Neural cell (in vitro differentiated cells): ENCODE measurements at regions not wholly inside any gene's neighbourhood (a gene's known extent, or its start where the extent isn't known, plus 50 kb on each side); places are given as distances from the start of the nearest gene placed in this dataset.

Experiments
- H2AFZ ChIP-seq: fragments of 200-600, 300-800 bp; sonication (generic), shearing (Covaris generic); 2 replicates; pipeline ENCODE4 v1.6.0; 2014; ENCODE audit warnings: low read depth, mild to moderate bottlenecking, antibody characterized with exemption, low read length, moderate library complexity
- H3F3A ChIP-seq: fragments of 200-600 bp; shearing (Covaris generic); 2 replicates; pipeline ENCODE4 v1.6.1; 2016; ENCODE audit warnings: mild to moderate bottlenecking, moderate library complexity, mixed read lengths, antibody characterized with exemption, low read length; ENCODE audit not compliant: insufficient read depth, poor library complexity, severe bottlenecking
- H3K27ac ChIP-seq: fragments of 200-600, 300-800 bp; sonication (generic), shearing (Covaris generic); 2 replicates; pipeline ENCODE4 v1.5.1; 2014; ENCODE audit warnings: mild to moderate bottlenecking, low read length, moderate library complexity
- H3K27me3 ChIP-seq: fragments of 300-800, 200-600 bp; sonication (generic), shearing (Covaris generic); 2 replicates; pipeline ENCODE4 v1.6.0; 2014; ENCODE audit warnings: mild to moderate bottlenecking, low read depth, low read length, moderate library complexity; ENCODE audit not compliant: insufficient read depth
- H3K36me3 ChIP-seq: fragments of 300-800, 200-600 bp; sonication (generic), shearing (Covaris generic); 2 replicates; pipeline ENCODE4 v1.5.1; 2014; ENCODE audit warnings: mild to moderate bottlenecking, antibody characterized with exemption, low read length, moderate library complexity; ENCODE audit not compliant: insufficient read depth
- H3K4me2 ChIP-seq: fragments of 300-800, 200-600 bp; sonication (generic), shearing (Covaris generic); 2 replicates; pipeline ENCODE4 v1.6.0; 2014; ENCODE audit warnings: mild to moderate bottlenecking, low read length
- H3K4me3 ChIP-seq: fragments of 300-800, 200-600 bp; sonication (generic), shearing (Covaris generic); 2 replicates; pipeline ENCODE4 v1.5.1; 2014; ENCODE audit warnings: mild to moderate bottlenecking, low read length, moderate library complexity
- H3K79me2 ChIP-seq: fragments of 200-600 bp; shearing (Covaris generic); replicated peaks from 2 replicates; pipeline ENCODE4 v1.6.0; 2014; ENCODE audit warnings: mild to moderate bottlenecking, low read length, moderate library complexity; ENCODE audit not compliant: insufficient read depth
- H3K9ac ChIP-seq: fragments of 300-800, 200-600 bp; sonication (generic), shearing (Covaris generic); 2 replicates; pipeline ENCODE4 v1.6.1; 2016; ENCODE audit warnings: mild to moderate bottlenecking, low read length, mixed read lengths
- H3K9me2 ChIP-seq: fragments of 200-600 bp; shearing (Covaris generic); 2 replicates; pipeline ENCODE4 v1.6.1; 2016; ENCODE audit warnings: mild to moderate bottlenecking, low read length, mixed read lengths; ENCODE audit not compliant: insufficient read depth
- H3K9me3 ChIP-seq: fragments of 200-600, 300-800 bp; sonication (generic), shearing (Covaris generic); 2 replicates; pipeline ENCODE4 v1.6.1; 2016; ENCODE audit warnings: mild to moderate bottlenecking, mixed run types, low read length, moderate library complexity, mixed read lengths
- H4K20me1 ChIP-seq: fragments of 200-600 bp; shearing (Covaris generic); 2 replicates; pipeline ENCODE4 v1.6.1; 2016; ENCODE audit warnings: mild to moderate bottlenecking, mixed run types; ENCODE audit not compliant: insufficient read depth
- EP300 ChIP-seq: fragments of 450-650 bp; conservative IDR thresholded peaks from 2 replicates; pipeline ENCODE4 v1.6.1; 2014; ENCODE audit warnings: antibody characterized with exemption, mild to moderate bottlenecking, moderate library complexity; ENCODE audit not compliant: poor library complexity, severe bottlenecking
- EZH2 ChIP-seq: fragments of 200-600, 300-800 bp; shearing (Covaris generic), sonication (generic); IDR thresholded peaks from 2 replicates; pipeline ENCODE4 v1.6.1; 2014; ENCODE audit warnings: antibody characterized with exemption, low read length, borderline replicate concordance, mild to moderate bottlenecking; ENCODE audit not compliant: insufficient read depth, poor library complexity, severe bottlenecking
- MXI1 ChIP-seq: fragments of 450-650 bp; conservative IDR thresholded peaks from 2 replicates; pipeline ENCODE4 v1.6.1; 2014; ENCODE audit warnings: antibody characterized with exemption, mild to moderate bottlenecking; ENCODE audit not compliant: poor library complexity, severe bottlenecking
- POLR2AphosphoS5 ChIP-seq: IDR thresholded peaks from 2 replicates; pipeline ENCODE4 v1.6.1; 2012
- RAD21 ChIP-seq: fragments of 450-650 bp; conservative IDR thresholded peaks from 2 replicates; pipeline ENCODE4 v1.6.1; 2014; ENCODE audit warnings: antibody characterized with exemption, mild to moderate bottlenecking, moderate library complexity
- SMC3 ChIP-seq: fragments of 450-650 bp; conservative IDR thresholded peaks from 2 replicates; pipeline ENCODE4 v1.6.1; 2014; ENCODE audit warnings: antibody characterized with exemption, mild to moderate bottlenecking, moderate library complexity; ENCODE audit not compliant: poor library complexity
- TAF1 ChIP-seq: IDR thresholded peaks from 2 replicates; pipeline ENCODE4 v1.6.1; 2012; ENCODE audit warnings: low read depth
- TF ChIP-seq, protein P1 (sequence below): fragments of 450-650 bp; IDR thresholded peaks from 2 replicates; pipeline ENCODE4 v1.5.1; 2014; ENCODE audit warnings: antibody characterized with exemption, mild to moderate bottlenecking, moderate library complexity; ENCODE audit not compliant: poor library complexity, severe bottlenecking
- TF ChIP-seq, protein P2 (sequence below): IDR thresholded peaks from 2 replicates; pipeline ENCODE4 v1.6.1; 2012; ENCODE audit warnings: borderline replicate concordance

DNA sequence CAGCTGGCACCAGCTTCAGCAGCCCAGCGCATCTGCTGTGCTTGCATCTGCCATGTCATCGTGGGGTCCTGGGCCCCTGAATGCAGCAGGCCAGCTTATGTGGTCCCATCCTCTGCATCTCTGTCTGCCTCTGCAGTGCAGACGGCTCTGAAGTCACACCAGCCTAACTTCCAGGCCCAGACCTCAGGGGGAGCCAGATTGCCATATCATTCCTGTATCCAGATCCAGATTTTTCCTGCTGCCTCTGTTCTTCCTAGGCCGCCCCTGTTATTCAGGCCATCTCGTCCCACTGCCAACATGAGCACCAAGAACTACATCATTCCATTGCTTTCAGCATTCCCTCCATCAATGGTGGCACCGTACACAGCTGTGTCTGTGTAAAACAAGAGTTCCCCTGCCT lies 571.6 kb downstream of the UQCRFS1 start:
- TF ChIP-seq POLR2AphosphoS5 (no peak), EZH2 (no peak), MXI1 (no peak), EP300 (no peak), RAD21 (no peak), SMC3 (no peak), TAF1 (no peak)
- TF ChIP-seq, protein P1, sequence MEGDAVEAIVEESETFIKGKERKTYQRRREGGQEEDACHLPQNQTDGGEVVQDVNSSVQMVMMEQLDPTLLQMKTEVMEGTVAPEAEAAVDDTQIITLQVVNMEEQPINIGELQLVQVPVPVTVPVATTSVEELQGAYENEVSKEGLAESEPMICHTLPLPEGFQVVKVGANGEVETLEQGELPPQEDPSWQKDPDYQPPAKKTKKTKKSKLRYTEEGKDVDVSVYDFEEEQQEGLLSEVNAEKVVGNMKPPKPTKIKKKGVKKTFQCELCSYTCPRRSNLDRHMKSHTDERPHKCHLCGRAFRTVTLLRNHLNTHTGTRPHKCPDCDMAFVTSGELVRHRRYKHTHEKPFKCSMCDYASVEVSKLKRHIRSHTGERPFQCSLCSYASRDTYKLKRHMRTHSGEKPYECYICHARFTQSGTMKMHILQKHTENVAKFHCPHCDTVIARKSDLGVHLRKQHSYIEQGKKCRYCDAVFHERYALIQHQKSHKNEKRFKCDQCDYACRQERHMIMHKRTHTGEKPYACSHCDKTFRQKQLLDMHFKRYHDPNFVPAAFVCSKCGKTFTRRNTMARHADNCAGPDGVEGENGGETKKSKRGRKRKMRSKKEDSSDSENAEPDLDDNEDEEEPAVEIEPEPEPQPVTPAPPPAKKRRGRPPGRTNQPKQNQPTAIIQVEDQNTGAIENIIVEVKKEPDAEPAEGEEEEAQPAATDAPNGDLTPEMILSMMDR = no peak
- TF ChIP-seq, protein P2, sequence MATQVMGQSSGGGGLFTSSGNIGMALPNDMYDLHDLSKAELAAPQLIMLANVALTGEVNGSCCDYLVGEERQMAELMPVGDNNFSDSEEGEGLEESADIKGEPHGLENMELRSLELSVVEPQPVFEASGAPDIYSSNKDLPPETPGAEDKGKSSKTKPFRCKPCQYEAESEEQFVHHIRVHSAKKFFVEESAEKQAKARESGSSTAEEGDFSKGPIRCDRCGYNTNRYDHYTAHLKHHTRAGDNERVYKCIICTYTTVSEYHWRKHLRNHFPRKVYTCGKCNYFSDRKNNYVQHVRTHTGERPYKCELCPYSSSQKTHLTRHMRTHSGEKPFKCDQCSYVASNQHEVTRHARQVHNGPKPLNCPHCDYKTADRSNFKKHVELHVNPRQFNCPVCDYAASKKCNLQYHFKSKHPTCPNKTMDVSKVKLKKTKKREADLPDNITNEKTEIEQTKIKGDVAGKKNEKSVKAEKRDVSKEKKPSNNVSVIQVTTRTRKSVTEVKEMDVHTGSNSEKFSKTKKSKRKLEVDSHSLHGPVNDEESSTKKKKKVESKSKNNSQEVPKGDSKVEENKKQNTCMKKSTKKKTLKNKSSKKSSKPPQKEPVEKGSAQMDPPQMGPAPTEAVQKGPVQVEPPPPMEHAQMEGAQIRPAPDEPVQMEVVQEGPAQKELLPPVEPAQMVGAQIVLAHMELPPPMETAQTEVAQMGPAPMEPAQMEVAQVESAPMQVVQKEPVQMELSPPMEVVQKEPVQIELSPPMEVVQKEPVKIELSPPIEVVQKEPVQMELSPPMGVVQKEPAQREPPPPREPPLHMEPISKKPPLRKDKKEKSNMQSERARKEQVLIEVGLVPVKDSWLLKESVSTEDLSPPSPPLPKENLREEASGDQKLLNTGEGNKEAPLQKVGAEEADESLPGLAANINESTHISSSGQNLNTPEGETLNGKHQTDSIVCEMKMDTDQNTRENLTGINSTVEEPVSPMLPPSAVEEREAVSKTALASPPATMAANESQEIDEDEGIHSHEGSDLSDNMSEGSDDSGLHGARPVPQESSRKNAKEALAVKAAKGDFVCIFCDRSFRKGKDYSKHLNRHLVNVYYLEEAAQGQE = no peak
- no peaks in the 10 kb centered on the region for H3K9me3 ChIP-seq
- no peak overlapping the region for H3K27ac ChIP-seq
- H3K9ac ChIP-seq = no peak overlapping the region
- no peak overlapping the region for H3K4me3 ChIP-seq
- H3K27me3 ChIP-seq = no peaks in the 10 kb centered on the region
- no peaks in the 10 kb centered on the region for H3K36me3 ChIP-seq
- H2AFZ ChIP-seq = no peak overlapping the region
- no peak overlapping the region for H3K4me2 ChIP-seq
- H3F3A ChIP-seq = no peaks in the 10 kb centered on the region
- no peaks in the 10 kb centered on the region for H3K79me2 ChIP-seq
- H4K20me1 ChIP-seq = no peaks in the 10 kb centered on the region
- H3K9me2 ChIP-seq = no peaks in the 10 kb centered on the region

DNA sequence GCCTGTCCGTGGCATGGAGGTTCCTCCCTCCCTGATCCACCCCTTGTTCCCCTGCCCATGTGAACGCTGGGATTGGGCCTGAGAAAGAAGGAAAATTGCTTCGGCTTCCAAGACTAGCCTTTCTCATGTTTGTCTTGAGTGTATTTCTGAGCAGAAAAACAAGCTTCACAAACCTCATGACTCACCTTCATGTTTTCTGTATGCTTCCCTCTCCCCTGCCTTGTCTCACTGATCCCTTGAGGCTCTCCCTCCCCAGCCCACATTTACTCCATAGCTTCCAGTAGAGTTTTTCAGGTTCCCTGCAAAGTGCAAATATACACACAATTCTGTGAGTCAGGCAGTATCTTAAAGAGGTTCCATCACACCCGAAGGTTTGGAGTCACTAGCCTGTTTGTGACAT lies 572.4 kb downstream of the UQCRFS1 start:
- no peaks in the 10 kb centered on the region for H3F3A ChIP-seq
- no peak for TF ChIP-seq SMC3
- TF ChIP-seq EZH2 = no peak
- TF ChIP-seq POLR2AphosphoS5 = no peak
- TF ChIP-seq RAD21 = no peak
- no peak for TF ChIP-seq MXI1
- TF ChIP-seq, protein P1 = no peak
- no peak for TF ChIP-seq TAF1
- TF ChIP-seq EP300 = no peak
- TF ChIP-seq, protein P2 = no peak
- no peak overlapping the region for H3K4me2 ChIP-seq
- H3K79me2 ChIP-seq = no peaks in the 10 kb centered on the region
- H3K4me3 ChIP-seq = no peak overlapping the region
- no peaks in the 10 kb centered on the region for H3K9me3 ChIP-seq
- no peak overlapping the region for H3K9ac ChIP-seq
- no peaks in the 10 kb centered on the region for H4K20me1 ChIP-seq
- no peaks in the 10 kb centered on the region for H3K27me3 ChIP-seq
- no peaks in the 10 kb centered on the region for H3K9me2 ChIP-seq
- no peak overlapping the region for H2AFZ ChIP-seq
- H3K36me3 ChIP-seq = no peaks in the 10 kb centered on the region
- H3K27ac ChIP-seq = no peak overlapping the region
